KMS-11 (cell line): ENCODE measurements at regions not wholly inside any gene's neighbourhood (a gene's known extent, or its start where the extent isn't known, plus 50 kb on each side); places are given as distances from the start of the nearest gene placed in this dataset.

Source experiments
- H2AFZ ChIP-seq: fragments of 200-600 bp; sonication (generic); 2 replicates; pipeline ENCODE4 v1.6.1; 2016; ENCODE audit warnings: antibody characterized with exemption, mixed run types, low read depth
- H3K27ac ChIP-seq: fragments of 200-600 bp; sonication (generic); 2 replicates; pipeline ENCODE4 v1.6.1; 2016; ENCODE audit warnings: mild to moderate bottlenecking, mixed run types
- H3K27me3 ChIP-seq: fragments of 200-600 bp; sonication (generic); 2 replicates; pipeline ENCODE4 v1.6.1; 2017; ENCODE audit warnings: mild to moderate bottlenecking, low read depth, mixed run types, moderate library complexity; ENCODE audit not compliant: insufficient read depth
- H3K36me3 ChIP-seq: fragments of 200-600 bp; sonication (generic); 2 replicates; pipeline ENCODE4 v1.6.1; 2017; ENCODE audit warnings: mild to moderate bottlenecking, mixed run types; ENCODE audit not compliant: insufficient read depth
- H3K4me1 ChIP-seq: fragments of 200-600 bp; sonication (generic); 2 replicates; pipeline ENCODE4 v1.6.1; 2016; ENCODE audit warnings: mild to moderate bottlenecking, low read depth, mixed run types; ENCODE audit not compliant: poor library complexity, severe bottlenecking
- H3K4me2 ChIP-seq: fragments of 200-600 bp; sonication (generic); 2 replicates; pipeline ENCODE4 v1.7.0; 2016; ENCODE audit warnings: mild to moderate bottlenecking, mixed run types
- H3K4me3 ChIP-seq: fragments of 200-600 bp; sonication (generic); IDR thresholded peaks from 2 replicates; pipeline ENCODE4 v1.6.1; 2017; ENCODE audit warnings: low read depth, low read length, mixed read lengths; ENCODE audit not compliant: insufficient read depth
- H3K79me2 ChIP-seq: fragments of 200-600 bp; sonication (generic); 2 replicates; pipeline ENCODE4 v1.6.1; 2016; ENCODE audit warnings: low read depth, mixed run types; ENCODE audit not compliant: insufficient read depth
- H3K9ac ChIP-seq: fragments of 200-600 bp; sonication (generic); 2 replicates; pipeline ENCODE4 v1.6.1; 2016; ENCODE audit warnings: mild to moderate bottlenecking, mixed run types
- H4K20me1 ChIP-seq: fragments of 200-600 bp; sonication (generic); 2 replicates; pipeline ENCODE4 v1.6.1; 2016; ENCODE audit warnings: mild to moderate bottlenecking, mixed run types; ENCODE audit not compliant: insufficient read depth
- CTCF ChIP-seq: fragments of 200-600 bp; sonication (generic); conservative IDR thresholded peaks from 2 replicates; pipeline ENCODE4 v1.6.1; 2017; ENCODE audit warnings: low read depth, mild to moderate bottlenecking, antibody characterized with exemption, low read length, moderate library complexity, mixed read lengths

DNA sequence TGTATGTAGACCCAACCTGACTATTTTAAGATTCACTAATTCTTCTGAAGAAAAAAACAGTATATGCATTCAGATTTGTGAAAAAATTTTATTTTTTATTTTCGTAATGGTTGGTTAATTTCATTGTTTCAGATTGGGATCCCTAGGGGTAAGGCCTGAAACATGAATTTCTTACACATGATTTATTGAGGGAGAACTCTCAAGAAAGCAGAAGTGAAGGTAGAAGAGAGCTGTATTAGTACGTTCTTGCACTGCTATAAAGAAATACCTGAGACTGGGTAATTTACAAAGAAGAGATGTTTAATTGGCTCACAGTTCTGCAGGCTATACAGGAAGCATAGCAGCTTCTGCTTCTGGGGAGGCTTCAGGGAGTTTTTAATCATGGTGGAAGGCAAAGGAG is 611.9 kb upstream of the TECRL start:
- no peak overlapping the region for H3K27ac ChIP-seq
- H4K20me1 ChIP-seq: no peaks in the 10 kb centered on the region
- H3K9ac ChIP-seq: no peak overlapping the region
- H3K4me2 ChIP-seq: no peak overlapping the region
- no peaks in the 10 kb centered on the region for H3K4me1 ChIP-seq
- H3K79me2 ChIP-seq: no peaks in the 10 kb centered on the region
- no peak overlapping the region for H2AFZ ChIP-seq
- H3K4me3 ChIP-seq: no peak overlapping the region
- H3K27me3 ChIP-seq: no peaks in the 10 kb centered on the region
- TF ChIP-seq CTCF: no peak
- H3K36me3 ChIP-seq: no peaks in the 10 kb centered on the region

DNA sequence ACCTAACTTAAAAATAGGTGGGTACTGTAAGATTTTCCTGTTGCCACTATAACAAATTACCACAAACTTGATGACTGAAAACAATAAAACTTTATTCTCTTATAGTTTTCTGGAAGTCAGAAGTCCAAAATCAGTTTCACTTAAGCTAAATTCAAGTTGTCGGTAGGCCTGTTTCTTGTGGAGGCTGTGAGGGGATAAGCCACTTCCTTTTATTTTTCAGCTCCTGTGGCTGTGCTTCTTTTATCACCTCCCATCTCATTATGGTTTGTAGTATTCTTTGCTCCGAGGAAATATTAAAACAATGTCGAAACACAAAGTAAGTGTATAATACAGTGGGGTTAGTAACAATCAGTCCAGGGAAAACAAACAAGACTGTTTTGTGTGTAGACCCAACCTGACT is 610.5 kb upstream of the TECRL start:
- H3K4me1 ChIP-seq: no peaks in the 10 kb centered on the region
- TF ChIP-seq CTCF: no peak
- no peak overlapping the region for H3K27ac ChIP-seq
- no peaks in the 10 kb centered on the region for H3K27me3 ChIP-seq
- H4K20me1 ChIP-seq: no peaks in the 10 kb centered on the region
- H3K4me3 ChIP-seq: no peak overlapping the region
- H3K36me3 ChIP-seq: no peaks in the 10 kb centered on the region
- no peak overlapping the region for H2AFZ ChIP-seq
- H3K4me2 ChIP-seq: no peak overlapping the region
- no peak overlapping the region for H3K9ac ChIP-seq
- no peaks in the 10 kb centered on the region for H3K79me2 ChIP-seq

DNA sequence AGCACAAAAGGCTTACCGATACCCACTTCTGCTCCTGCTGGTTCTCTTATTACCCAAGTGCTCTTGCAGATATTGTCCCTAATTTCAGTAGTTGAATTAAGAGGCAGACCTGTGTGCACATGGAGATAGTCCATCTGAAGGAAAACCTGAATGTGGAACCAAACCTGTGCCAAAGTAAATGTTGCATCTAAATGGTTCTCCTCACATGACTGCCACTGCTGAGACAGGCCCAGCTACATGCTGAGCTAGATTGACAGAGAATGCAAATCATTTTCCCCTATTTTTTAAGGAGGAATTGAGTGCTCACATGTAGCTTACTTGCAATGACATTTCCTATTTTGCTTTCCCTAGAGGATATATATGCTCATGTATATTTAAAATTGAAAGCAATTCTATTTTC is 609.1 kb upstream of the TECRL start:
- no peak overlapping the region for H2AFZ ChIP-seq
- H3K4me1 ChIP-seq: no peaks in the 10 kb centered on the region
- no peaks in the 10 kb centered on the region for H3K27me3 ChIP-seq
- H3K9ac ChIP-seq: no peak overlapping the region
- H3K79me2 ChIP-seq: no peaks in the 10 kb centered on the region
- no peak overlapping the region for H3K4me2 ChIP-seq
- H3K36me3 ChIP-seq: no peaks in the 10 kb centered on the region
- H3K27ac ChIP-seq: no peak overlapping the region
- TF ChIP-seq CTCF: no peak
- H4K20me1 ChIP-seq: no peaks in the 10 kb centered on the region
- H3K4me3 ChIP-seq: no peak overlapping the region

DNA sequence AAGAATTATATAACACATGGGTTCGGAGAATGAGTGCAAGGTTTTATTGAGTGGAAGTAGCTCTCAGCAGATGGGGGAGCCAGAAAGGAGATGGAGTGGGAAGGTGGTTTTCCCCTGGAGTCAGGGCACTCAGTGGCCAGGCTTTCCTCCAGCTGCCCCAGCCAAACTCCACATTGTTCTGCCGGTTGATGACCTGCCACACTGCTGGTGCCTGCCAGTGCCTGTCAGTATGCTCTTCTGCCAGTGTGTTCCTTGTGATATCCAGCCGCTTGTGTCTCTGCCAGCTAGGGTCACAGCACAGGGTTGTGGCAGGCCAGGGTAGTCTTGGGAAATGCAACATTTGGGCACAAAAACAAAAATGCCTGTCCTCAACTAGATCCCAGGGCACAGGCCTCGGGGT is 604.8 kb upstream of the TECRL start:
- H3K9ac ChIP-seq: no peak overlapping the region
- H3K36me3 ChIP-seq: no peaks in the 10 kb centered on the region
- no peaks in the 10 kb centered on the region for H4K20me1 ChIP-seq
- no peak for TF ChIP-seq CTCF
- H3K27me3 ChIP-seq: no peaks in the 10 kb centered on the region
- no peaks in the 10 kb centered on the region for H3K79me2 ChIP-seq
- no peaks in the 10 kb centered on the region for H3K4me1 ChIP-seq
- no peak overlapping the region for H2AFZ ChIP-seq
- no peak overlapping the region for H3K4me3 ChIP-seq
- no peak overlapping the region for H3K4me2 ChIP-seq
- H3K27ac ChIP-seq: no peak overlapping the region
